ENCODE measurements at regions not wholly inside any gene's neighbourhood (a gene's known extent, or its start where the extent isn't known, plus 50 kb on each side); places are given as distances from the start of the nearest gene placed in this dataset.

DNA sequence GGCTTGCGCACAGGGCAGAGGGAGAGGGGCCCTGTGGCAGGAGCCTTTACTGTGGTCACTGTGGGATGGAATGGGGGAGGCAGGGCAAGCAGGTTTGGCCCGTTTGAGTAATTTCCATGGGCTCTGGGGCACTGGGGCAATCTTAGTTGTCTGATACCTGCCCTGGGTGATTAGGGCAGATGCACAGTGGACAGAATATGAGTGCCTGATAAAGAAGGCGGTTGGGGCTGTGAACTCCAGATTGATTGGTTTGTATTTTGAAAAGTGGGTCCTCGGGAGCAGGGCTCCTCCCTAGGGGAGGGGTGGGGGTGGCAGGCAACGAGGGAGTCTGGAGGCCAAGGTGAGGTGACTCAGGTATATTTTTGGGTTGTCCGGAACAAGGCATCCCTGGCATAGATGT is 247.5 kb downstream of the NSG2 start:
- no peak for DNase-seq

DNA sequence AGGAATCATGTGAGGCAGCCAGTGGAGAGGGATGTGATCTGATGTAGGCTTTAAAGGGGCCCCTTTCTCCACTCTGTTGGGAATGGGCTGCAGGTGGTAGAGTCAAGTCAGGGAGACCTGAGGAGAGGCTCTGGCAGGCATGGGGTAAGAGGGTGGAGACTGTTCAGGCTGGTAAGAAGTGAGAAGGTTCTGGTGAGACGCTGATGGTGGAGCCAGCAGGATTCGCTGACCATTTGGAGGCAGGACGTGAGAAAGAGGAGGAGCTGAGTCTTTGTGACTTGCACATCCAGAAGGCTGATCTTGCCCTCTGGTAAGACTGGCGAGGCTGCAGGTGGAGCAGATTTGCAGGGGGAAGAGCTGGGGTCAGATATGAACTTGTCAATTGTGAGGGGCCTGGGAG is 248.0 kb downstream of the NSG2 start:
- no peak for DNase-seq

DNA sequence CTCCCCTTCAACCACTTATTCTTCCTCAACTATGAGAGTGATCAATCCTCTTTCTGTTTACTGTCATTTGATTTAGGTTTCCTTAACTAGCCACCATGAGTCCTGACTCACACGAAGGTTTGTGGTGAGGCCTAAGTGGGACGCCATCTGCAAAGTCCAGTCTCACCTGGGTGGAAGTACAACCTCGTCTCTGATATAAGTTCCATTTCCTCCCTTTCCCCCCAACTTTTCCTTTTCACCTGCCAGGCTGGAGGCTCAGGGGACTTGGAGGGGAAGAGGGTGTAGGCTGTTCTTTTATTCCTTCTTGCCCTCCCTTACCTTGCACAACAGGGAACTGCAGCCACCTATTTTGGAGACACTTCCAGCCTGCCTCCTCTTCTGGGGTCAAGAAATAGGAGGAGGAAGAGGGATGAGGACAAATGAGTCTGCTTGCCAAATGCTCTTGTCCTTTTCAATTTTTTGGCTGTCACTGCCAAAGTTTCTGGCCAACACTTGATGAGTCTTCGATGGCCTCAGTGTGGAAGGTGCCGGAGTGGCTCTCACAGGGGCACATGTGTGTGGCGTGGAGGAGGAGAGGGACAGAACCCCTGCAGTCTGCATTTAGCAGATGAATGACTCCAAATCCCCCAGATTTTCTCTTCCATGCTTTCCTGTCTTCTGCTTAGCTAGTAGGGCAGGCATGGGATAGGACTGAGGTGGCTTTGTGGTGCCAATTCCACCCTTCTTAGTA is 249.6 kb downstream of the NSG2 start:
- no peak for DNase-seq

- DNase-seq: no peak
These were observed 250.4 kb downstream of the NSG2 start for GRCh38 chr5:174295702-174296436.

- DNase-seq: no peak
These were observed 254.8 kb downstream of the NSG2 start for GRCh38 chr5:174300118-174300940.

GRCh38 chr5:174300941-174301761 is 255.6 kb downstream of the NSG2 start:
- no peak for DNase-seq

DNA sequence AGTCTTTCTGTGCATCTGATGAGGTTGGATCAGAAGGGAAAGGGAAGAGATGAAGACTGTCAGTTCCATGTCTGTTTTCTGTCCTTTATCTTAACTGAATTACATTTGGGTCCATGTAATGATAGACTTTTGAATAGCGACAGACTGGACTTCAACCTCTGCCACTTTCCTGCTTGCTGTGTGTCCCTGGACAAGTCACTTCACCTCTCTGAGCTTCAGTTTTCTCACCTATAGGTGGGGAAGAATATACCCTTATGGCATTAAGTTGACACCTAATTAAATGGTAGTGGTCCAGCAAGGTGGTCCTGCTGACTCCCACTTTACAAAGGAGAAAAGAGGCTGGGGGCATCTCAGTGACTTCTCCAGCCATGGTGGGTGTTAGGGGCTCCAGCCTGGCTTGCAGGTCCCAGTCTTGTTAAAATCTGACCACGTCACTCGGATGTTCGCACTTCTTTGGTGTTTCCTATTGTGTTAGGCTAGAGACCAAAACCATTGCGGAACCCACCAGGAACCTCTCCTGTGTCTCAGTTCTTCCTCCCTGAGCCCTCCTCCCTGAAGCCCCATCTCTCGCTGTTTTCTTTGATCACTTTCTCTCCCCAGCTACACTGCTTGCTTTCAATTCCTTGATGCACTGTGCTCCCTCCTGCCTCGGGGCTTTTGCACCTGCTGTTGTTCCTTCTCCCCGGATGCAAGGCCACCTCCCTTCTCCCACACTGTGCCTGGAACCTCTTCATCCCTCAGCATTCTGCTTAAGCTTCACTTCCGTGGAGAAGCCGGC is 256.5 kb downstream of the NSG2 start:
- no peak for DNase-seq

GRCh38 chr5:174303035-174303434 is 257.5 kb downstream of the NSG2 start:
- no peak for DNase-seq

- DNase-seq: no peak
These were observed 258.0 kb downstream of the NSG2 start for GRCh38 chr5:174303437-174304045.

DNA sequence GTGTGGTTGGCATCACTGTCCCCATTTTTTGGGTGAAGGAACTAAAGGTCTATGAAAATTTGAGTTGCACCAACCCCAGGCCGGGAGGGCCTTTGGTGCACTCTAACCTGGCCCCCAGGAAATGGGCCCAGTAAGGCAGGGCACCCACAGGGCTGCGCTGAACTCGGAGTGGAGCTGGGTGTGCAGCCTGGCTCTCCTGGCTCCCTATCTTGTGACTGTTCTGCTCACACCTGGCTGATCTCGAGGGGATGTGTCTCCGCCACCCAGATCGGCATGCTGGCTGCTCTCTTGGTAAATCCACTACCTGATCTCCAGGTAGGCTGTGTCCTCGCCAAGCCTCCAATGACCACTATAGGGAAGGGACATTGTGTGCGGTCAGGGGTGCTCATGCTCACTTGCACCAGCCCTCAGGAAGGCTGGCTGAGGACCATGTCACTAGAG is 259.8 kb downstream of the NSG2 start:
- no peak for DNase-seq

- DNase-seq: no peak
These were observed 261.0 kb downstream of the NSG2 start for GRCh38 chr5:174306345-174307030.

DNA sequence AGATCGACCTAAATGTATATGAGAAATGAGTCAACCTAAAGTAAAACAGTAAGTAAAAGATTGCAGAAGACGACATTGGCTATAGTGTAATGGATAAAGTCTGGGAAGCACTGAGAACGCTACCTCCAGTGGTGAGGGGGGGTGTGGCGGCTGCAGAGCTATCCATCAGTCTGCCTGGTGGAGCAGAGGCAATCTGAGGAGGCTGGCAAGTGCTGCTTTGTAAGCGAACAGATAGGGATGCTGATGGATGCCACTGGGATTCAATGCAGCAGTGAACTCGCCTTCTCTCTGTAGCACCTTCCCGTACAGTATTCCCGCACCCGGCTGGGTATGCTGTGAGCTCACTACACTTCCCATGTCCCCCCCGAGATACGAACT is 261.5 kb downstream of the NSG2 start:
- DNase-seq: no peak

DNA sequence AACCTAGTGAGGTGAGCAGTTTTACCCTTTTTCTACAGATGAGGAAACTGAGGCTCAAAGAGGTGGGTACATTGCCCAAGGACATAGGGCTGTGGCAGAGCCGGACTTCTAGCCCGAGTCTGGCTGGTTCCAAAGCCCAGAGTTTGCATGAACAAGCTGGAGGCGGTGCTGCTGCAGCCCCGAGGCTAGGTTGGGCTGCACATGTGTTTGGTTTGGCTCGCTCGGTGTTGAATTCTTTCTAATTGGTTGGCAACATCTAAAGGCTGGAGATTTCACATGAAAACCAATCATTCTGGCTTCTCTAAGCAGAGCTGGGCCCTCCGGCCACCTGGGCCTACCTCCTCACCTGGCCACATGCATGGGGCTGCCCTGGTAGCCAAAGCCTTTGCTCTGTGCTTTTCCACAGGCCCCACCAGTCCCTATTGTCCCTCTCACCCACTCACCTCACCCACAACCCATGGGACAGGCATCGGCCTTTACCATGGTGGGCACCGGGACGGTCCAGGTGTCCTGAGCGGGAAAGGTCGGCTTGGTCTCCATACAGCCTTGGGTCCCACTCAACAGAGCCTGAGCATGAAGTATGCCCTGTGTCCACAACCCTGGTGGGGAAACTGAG is 262.3 kb downstream of the NSG2 start:
- DNase-seq: no peak

- no peak for DNase-seq
These were observed 263.8 kb downstream of the NSG2 start for GRCh38 chr5:174309131-174309795.

GRCh38 chr5:174310243-174310642 is 264.7 kb downstream of the NSG2 start:
- no peak for DNase-seq

- no peak for DNase-seq
These were observed 265.2 kb downstream of the NSG2 start for GRCh38 chr5:174310706-174311105.

DNA sequence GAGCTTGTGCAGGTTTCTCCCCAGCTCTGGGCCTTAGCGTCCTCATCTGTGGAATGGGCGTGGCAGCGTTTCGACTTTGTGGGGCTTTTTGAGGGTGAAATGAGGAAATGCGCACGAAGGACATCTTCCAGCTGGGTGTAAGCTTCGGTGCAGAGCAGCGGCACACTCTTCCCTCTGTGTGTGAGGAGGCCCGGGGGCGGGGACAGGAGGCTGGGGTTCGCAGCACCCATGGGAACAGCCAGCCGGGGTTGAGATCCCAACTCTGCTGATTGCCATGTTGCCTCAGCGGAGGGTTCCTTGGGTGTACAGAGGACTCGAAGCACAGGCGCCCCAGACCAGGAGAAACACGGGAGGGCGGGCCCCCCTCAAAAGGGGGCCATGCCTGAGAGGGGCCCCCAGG is 265.6 kb downstream of the NSG2 start:
- no peak for DNase-seq

GRCh38 chr5:174311531-174312269 is 266.2 kb downstream of the NSG2 start:
- DNase-seq: peak; percentile 70

GRCh38 chr5:174312270-174312617 is 266.7 kb downstream of the NSG2 start:
- no peak for DNase-seq
